NCI-H187 treated with DMSO at 0.1 percent for 48 hours (cell line): ENCODE measurements at regions not wholly inside any gene's neighbourhood (a gene's known extent, or its start where the extent isn't known, plus 50 kb on each side); places are given as distances from the start of the nearest gene placed in this dataset.

ENCODE experiments used
- DNase-seq: peaks from one replicate; lab custom pipeline; 2025; lab: John Stamatoyannopoulos, UW

- no peak for DNase-seq
Observed at GRCh38 chr6:125658136-125658535, 91.3 kb upstream of the HEY2 start.

DNA sequence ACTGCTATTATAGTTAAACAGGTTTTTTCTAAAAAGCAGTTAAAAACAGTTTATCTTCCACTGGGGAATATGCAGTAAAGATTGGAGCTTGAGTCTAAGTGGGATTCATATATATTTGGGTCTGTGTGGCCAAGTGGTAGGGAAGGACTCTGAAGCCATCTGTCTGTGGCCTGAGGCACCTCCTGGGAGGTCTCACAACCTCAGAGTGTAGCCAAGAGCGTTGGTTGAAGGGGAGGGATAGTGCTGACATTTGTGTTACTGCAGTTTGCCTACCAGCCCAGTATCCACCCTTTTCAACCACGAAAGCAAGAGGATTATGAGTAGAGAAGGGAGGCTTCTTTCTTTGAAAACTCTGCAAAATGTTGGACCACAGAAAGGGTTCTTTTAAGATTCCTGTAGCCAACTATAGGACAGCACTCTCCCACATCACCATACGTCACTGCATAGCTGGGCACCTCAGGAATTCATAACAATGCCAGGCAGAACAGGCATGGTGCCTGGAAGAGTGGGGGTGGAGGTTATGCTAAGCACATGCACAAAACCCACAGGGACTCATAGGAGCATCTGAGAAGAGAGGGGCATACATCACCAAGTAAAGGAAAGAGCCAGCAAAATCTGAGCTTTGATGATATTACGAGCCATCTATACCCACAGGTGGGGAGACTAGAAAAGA lies 90.5 kb upstream of the HEY2 start:
- no peak for DNase-seq

- DNase-seq: no peak
Observed at GRCh38 chr6:125659887-125660286, 89.5 kb upstream of the HEY2 start.

GRCh38 chr6:125662296-125662695 lies 87.1 kb upstream of the HEY2 start:
- DNase-seq: no peak

DNA sequence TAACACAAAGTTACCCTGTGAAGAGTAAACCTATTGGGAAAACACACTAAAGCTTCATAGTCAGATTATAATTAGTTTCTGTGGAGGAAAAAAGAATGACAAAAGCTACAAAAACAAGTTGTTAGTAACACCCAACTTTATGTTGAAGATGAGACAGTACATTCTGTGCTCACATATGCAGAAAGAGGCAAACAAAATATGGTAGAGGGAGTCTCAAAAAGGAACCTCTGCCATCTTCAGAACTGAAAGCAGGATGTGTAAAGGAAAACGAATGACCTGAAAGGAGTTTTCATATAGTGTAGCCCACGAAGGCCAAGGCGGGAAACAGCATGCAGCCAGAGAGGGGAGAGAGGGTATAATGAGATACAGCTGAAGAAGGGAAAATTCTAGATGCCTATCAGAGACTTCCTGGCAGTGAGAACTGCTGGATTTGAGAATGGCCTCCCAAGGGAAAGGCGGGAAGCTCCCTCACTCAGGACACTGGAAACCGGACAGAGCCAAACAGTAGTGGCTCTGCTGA lies 84.1 kb upstream of the HEY2 start:
- no peak for DNase-seq

- DNase-seq: no peak
Observed at GRCh38 chr6:125667326-125667725, 82.1 kb upstream of the HEY2 start.

DNA sequence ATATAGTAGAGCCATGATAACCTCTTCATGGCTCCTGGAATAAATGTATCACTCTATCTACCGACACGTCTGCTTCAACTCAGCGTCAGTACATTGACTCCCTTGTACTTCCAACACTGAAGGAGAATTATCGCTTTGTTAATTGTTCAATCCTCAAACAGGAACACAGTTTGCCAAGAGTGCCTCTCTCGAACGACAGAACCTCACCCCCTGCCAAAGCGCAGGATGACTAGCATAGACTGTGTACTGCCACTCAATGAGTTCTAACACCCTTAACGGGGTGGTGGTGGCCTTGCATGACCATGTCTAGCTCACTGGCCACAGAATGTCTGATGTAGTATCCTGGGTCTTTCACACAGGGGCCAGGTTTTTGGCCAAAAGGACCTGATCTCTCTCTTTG lies 81.4 kb upstream of the HEY2 start:
- DNase-seq: no peak

- no peak for DNase-seq
Observed at GRCh38 chr6:125670568-125670967, 78.9 kb upstream of the HEY2 start.

GRCh38 chr6:125671323-125671722 lies 78.1 kb upstream of the HEY2 start:
- no peak for DNase-seq

- DNase-seq: no peak
Observed at GRCh38 chr6:125674230-125674629, 75.2 kb upstream of the HEY2 start.

DNA sequence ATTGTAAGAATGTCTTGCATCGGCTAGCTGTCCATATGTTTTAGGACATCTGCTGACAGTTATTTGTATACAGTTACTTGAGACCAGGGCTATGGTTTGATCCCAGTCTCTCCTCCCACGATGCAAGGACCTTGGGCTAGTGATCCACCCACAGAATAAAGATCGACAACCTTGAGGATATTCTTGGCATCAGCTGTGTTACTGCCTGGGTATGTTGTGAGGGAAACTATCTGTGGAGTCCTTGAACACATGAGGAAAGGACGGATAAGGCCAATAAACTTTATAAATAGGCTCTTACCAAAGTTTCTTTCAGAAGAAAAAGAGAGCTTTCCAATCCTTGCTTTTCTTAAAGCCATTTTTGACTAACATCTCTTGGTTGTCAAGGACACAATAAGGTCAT lies 70.8 kb upstream of the HEY2 start:
- no peak for DNase-seq

DNA sequence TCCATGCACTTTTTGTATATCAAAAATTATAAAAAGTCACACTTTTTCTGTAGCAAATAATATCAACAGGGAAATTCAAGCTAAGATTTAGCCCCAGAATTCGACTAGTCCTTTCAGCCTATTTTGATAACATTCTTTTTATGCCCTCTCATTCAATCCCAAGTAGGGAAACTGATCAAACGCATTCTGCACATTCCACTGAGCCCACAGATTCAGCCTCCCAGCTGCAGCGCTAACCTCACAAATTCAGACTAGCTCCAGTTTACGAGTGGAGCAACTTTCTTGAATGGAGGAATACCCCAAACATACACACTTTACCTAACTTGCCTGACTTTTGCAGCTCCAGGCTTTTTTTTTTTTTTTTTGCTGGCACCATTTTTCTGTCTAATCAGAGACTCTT lies 70.3 kb upstream of the HEY2 start:
- no peak for DNase-seq

GRCh38 chr6:125679651-125680050 lies 69.8 kb upstream of the HEY2 start:
- DNase-seq: no peak

- no peak for DNase-seq
Observed at GRCh38 chr6:125682939-125683338, 66.5 kb upstream of the HEY2 start.

DNA sequence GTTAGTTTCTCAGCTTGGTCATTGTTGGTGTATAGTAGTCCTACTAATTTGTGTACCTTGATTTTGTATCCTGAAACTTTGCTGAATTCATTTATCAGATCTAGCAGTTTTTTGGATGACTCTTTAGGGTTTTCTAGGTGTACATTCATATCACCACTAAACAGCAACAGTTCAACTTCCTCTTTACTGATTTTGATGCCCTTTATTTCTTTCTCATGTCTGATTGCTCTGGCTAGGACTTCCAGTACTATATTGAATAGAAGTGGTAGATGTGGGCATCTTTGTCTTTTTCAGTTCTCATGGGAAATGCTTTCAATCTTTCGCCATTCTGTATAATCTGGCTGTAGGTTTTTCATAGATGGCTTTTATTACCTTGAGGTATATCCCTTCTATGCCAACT lies 61.3 kb upstream of the HEY2 start:
- DNase-seq: no peak

GRCh38 chr6:125693480-125693879 lies 56.0 kb upstream of the HEY2 start:
- no peak for DNase-seq

GRCh38 chr6:125699591-125699990 lies 49.8 kb upstream of the HEY2 start:
- no peak for DNase-seq
